GM12892 (cell line): ENCODE measurements at regions not wholly inside any gene's neighbourhood (a gene's known extent, or its start where the extent isn't known, plus 50 kb on each side); places are given as distances from the start of the nearest gene placed in this dataset.

Source experiments
- POLR2A ChIP-seq: IDR thresholded peaks from 2 replicates; pipeline ENCODE4 v1.6.1; 2011; ENCODE audit warnings: low read depth, low read length, control low read depth
- POLR2AphosphoS5 ChIP-seq: IDR thresholded peaks from 2 replicates; pipeline ENCODE4 v1.6.1; 2011; ENCODE audit warnings: low read depth, low read length, control low read depth
- TAF1 ChIP-seq: IDR thresholded peaks from 2 replicates; pipeline ENCODE4 v1.6.1; 2011; ENCODE audit warnings: low read depth, mild to moderate bottlenecking, control low read depth, low read length, borderline replicate concordance

- no peak for TF ChIP-seq POLR2A
- TF ChIP-seq POLR2AphosphoS5: no peak
- TF ChIP-seq TAF1: no peak
These were observed 425.6 kb downstream of the TSHZ3 start for GRCh38 chr19:30923621-30924020.
